ENCODE measurements at regions not wholly inside any gene's neighbourhood (a gene's known extent, or its start where the extent isn't known, plus 50 kb on each side); places are given as distances from the start of the nearest gene placed in this dataset.
"Not testable (repeated sequence)": the region's sequence is repeated elsewhere in the genome, so short reads cannot be mapped to it uniquely, and the experiment has no call there.

DNA sequence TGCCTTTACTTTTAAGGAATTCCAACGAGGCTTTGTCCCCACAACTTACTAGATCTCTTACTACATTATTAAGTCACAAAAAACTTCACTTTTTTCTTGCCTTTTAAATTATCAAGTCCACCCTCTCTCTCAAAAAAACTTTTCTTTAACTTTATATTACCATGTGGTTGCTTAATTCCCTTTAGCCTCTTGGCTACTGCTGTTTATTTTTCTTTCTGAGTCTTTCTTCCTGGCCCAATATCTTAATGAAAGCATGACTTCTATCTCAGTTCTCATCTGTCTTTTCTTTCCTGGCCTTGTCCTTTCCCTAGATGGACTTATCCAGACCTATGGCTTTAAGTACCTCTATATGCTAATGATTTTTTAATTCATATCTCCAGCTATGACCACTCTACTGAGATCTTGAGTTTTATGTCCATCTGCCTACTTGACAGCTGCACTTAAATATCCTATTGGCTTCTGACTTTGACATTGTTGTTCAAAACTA lies 710.5 kb downstream of the RFPL4B start:
- TF ChIP-seq, protein P1, sequence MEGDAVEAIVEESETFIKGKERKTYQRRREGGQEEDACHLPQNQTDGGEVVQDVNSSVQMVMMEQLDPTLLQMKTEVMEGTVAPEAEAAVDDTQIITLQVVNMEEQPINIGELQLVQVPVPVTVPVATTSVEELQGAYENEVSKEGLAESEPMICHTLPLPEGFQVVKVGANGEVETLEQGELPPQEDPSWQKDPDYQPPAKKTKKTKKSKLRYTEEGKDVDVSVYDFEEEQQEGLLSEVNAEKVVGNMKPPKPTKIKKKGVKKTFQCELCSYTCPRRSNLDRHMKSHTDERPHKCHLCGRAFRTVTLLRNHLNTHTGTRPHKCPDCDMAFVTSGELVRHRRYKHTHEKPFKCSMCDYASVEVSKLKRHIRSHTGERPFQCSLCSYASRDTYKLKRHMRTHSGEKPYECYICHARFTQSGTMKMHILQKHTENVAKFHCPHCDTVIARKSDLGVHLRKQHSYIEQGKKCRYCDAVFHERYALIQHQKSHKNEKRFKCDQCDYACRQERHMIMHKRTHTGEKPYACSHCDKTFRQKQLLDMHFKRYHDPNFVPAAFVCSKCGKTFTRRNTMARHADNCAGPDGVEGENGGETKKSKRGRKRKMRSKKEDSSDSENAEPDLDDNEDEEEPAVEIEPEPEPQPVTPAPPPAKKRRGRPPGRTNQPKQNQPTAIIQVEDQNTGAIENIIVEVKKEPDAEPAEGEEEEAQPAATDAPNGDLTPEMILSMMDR (IDR thresholded peaks at IDR 0.05; ENCODE audit: low read depth, low read length, missing control alignments), result no peak
- no peak overlapping the region for H3K4me3 ChIP-seq (replicated peaks; ENCODE audit: low read depth, low read length)
- no peak for DNase-seq (ENCODE audit: extremely low read depth, low read depth)

DNA sequence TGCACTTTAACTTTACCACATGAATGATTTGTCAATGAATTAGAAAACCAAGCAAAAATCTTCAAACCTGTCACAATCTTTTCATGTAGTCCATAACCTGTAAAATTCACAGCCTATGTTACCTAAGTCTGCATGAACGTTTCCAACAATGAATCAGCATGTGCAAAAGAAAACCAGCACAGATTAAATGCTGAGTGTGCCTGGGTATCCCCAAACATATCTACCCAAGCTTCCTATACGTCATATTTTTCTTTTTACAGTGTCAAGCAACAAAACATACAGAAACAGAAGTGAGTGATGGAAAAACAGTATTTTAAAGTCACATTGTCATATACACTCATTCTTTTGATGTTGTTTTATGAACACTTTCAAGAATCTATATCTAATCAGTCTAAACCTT lies 713.5 kb downstream of the RFPL4B start:
- TF ChIP-seq, protein P1 (IDR thresholded peaks at IDR 0.05; ENCODE audit: low read depth, low read length, missing control alignments), result no peak
- H3K4me3 ChIP-seq (replicated peaks; ENCODE audit: low read depth, low read length), result no peak overlapping the region
- no peak for DNase-seq (ENCODE audit: extremely low read depth, low read depth)

DNA sequence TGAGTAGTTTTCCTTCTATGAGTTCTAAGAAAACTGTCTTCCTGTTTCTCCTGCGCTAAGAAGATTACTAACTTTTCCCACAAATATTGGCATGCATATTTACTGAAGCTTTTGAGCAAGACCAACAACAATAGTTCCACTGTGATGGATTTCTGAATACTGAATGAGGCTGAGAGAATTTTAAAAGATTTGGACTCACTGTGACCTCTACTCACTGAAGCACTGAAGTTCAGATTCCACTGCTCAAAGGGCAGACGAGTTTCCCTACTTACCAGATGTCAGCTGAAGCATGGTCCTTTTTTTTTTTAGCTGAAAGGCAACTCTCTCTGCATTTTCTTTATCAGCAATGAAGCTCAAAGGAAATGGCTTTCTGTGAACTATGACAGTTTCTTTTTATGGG lies 718.5 kb downstream of the RFPL4B start:
- no peak for DNase-seq (ENCODE audit: extremely low read depth, low read depth)
- H3K4me3 ChIP-seq (replicated peaks; ENCODE audit: low read depth, low read length), result no peak overlapping the region
- TF ChIP-seq, protein P1 (IDR thresholded peaks at IDR 0.05; ENCODE audit: low read depth, low read length, missing control alignments), result no peak

DNA sequence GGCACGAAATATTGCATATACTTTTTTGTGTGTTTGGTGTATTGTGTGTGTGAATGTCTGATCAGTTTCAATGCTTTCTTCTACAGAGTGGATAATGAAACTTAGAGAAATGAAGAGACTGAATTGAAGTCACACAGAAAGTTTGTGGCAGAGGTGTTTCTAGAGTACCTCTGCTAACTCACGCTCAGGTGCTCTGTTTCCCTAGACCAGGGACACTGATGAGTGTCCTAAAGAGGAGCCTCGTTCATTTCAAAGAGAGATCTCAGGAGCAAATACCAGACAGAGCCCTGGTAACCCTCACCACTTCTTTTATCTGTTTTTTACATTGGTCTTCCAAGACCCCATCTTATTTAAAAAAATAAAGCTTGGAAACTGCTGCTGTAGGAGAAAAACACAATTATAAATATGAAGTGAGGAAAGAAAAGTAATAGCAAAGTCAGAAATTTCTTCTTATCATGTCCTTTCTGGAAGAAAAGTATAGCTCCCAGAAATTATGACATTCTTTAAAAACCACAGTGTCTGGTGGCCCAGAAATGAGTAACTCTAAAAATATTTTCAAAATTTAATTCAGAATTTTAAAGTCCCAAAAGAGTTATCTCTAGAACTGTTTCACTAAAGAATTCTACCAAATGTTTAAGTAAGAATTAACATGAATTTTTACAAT lies 720.6 kb downstream of the RFPL4B start:
- no peak overlapping the region for H3K4me3 ChIP-seq (replicated peaks; ENCODE audit: low read depth, low read length)
- DNase-seq (ENCODE audit: extremely low read depth, low read depth), result no peak
- TF ChIP-seq, protein P1 (IDR thresholded peaks at IDR 0.05; ENCODE audit: low read depth, low read length, missing control alignments), result no peak

DNA sequence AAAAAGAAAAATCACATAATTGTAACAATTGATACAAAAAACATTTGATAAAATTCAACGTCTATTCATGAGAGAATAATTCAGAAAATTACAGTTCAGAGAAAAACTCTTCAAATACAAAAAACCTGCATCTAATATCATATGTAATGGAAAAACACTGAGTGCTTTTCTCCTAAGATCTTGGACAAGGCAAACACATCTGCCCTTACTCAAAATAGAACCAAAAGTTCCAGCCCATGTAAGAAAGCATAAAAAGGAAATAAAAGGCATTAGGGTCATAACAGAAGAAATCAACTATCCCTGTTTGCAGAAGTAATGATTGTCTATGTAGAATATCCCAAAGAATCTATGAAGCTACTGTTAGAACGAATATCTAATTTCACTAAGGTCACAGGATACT lies 721.4 kb downstream of the RFPL4B start:
- no peak overlapping the region for H3K4me3 ChIP-seq (replicated peaks; ENCODE audit: low read depth, low read length)
- DNase-seq (ENCODE audit: extremely low read depth, low read depth), result no peak
- TF ChIP-seq, protein P1 (IDR thresholded peaks at IDR 0.05; ENCODE audit: low read depth, low read length, missing control alignments), result no peak

DNA sequence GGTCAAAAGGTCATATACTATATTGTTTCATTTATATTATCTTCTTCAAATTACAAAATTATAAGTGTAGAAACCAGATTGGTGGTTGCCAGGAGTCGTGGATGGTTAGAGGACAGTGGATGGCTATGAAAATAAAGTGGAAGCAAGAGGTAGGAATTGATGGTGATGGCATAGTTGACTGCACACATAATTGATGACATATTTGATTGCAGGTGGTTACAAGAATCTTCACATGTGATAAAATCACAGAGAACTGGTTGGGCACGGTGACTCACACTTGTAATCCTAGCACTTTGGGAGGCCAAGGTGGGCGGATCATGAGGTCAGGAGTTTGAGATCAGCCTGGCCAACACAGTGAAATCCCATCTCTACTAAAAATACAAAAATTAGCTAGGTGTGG lies 723.6 kb downstream of the RFPL4B start:
- not testable (repeated sequence) for DNase-seq (ENCODE audit: extremely low read depth, low read depth); H3K4me3 ChIP-seq (replicated peaks; ENCODE audit: low read depth, low read length)

DNA sequence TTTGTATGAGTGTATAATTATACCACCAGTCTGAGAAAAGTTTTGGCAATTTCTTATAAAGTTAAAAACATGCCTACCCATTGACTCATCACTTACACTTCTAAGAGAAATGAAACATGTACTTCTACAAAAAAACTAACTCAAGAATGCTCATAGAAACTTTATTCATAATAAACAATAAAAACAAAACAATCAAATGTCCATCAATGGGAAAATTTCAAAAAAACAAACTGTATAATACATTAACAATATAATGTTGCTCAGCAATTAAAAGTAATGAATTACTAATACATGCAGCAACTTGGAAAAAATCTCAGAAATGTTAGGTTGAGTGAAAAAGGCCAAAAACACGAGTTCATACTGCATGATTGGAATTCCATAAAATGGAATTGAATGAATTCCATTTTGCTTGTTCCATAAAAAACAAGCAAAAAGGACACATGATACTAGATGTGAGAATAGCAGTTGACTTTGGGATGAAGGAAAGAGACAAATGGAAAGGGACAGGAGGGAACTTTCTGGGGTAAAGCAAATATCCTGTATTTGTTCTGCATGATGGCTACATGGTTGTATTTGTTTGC lies 726.6 kb downstream of the RFPL4B start:
- no peak for DNase-seq (ENCODE audit: extremely low read depth, low read depth)
- TF ChIP-seq, protein P1 (IDR thresholded peaks at IDR 0.05; ENCODE audit: low read depth, low read length, missing control alignments), result no peak
- no peak overlapping the region for H3K4me3 ChIP-seq (replicated peaks; ENCODE audit: low read depth, low read length)
